OCI-LY3 (cell line): ENCODE measurements at regions not wholly inside any gene's neighbourhood (a gene's known extent, or its start where the extent isn't known, plus 50 kb on each side); places are given as distances from the start of the nearest gene placed in this dataset.

Experiments
- EZH2phosphoT487 ChIP-seq: fragments of 200-600 bp; shearing (Covaris generic); IDR thresholded peaks from 2 replicates; pipeline ENCODE4 v1.6.1; 2018; ENCODE audit warnings: antibody characterized with exemption, mixed run types, low read depth
- TF ChIP-seq, protein P1 (sequence below): fragments of 200-600, 300-600 bp; sonication (generic); IDR thresholded peaks from 2 replicates; pipeline ENCODE4 v1.5.1; 2014; ENCODE audit warnings: antibody characterized with exemption, low read length, low read depth

DNA sequence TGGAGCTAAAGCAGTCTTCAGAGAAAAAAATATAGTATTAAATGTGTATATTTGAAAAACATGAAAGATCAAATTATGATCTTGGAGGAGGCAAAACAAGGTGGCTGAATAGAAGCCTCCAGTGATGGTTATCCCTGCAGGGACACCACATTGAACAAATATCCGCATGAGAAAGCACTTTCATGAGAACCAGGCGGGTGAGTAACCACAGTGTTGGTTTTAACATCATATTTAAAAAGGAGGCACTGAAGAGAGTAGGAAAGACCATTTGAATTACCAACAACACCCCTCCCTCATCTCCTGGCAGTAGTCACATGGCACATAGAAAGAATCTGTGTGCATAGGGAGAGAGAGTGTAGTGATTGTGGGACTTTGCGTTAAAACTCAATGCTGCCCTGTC lies 759.6 kb upstream of the NRXN1 start:
- TF ChIP-seq, protein P1, sequence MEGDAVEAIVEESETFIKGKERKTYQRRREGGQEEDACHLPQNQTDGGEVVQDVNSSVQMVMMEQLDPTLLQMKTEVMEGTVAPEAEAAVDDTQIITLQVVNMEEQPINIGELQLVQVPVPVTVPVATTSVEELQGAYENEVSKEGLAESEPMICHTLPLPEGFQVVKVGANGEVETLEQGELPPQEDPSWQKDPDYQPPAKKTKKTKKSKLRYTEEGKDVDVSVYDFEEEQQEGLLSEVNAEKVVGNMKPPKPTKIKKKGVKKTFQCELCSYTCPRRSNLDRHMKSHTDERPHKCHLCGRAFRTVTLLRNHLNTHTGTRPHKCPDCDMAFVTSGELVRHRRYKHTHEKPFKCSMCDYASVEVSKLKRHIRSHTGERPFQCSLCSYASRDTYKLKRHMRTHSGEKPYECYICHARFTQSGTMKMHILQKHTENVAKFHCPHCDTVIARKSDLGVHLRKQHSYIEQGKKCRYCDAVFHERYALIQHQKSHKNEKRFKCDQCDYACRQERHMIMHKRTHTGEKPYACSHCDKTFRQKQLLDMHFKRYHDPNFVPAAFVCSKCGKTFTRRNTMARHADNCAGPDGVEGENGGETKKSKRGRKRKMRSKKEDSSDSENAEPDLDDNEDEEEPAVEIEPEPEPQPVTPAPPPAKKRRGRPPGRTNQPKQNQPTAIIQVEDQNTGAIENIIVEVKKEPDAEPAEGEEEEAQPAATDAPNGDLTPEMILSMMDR: no peak
- TF ChIP-seq EZH2phosphoT487: no peak
